SK-N-SH (cell line): ENCODE measurements at regions not wholly inside any gene's neighbourhood (a gene's known extent, or its start where the extent isn't known, plus 50 kb on each side); places are given as distances from the start of the nearest gene placed in this dataset.

ENCODE experiments used
- CTCF ChIA-PET: fragments of 300-600, 350-600 bp; formaldehyde crosslinking; extraction: SDS; loops from one replicate; lab custom pipeline; 2021; lab: Yijun Ruan, JAX
- POLR2A ChIA-PET: fragments of 350-600 bp; sonication (Branson Sonifier 250); formaldehyde crosslinking; extraction: SDS; loops from one replicate; lab custom pipeline; 2020; ENCODE audit warnings: antibody characterized with exemption, inconsistent platforms; lab: Yijun Ruan, JAX
- DNase-seq: peaks from one replicate; pipeline ENCODE4 v3.0.0; 2012
- H2AFZ ChIP-seq: fragments of 200-600 bp; sonication (generic); 2 replicates; pipeline ENCODE4 v1.8.1; 2016; ENCODE audit warnings: antibody characterized with exemption, mild to moderate bottlenecking, low read depth
- H3F3A ChIP-seq: fragments of 200-600 bp; sonication (generic); replicated peaks from 2 replicates; pipeline ENCODE3; 2016; ENCODE audit warnings: antibody characterized with exemption, mild to moderate bottlenecking; ENCODE audit not compliant: insufficient read depth
- H3K27ac ChIP-seq, 2 experiments: fragments of 200-500 bp in 1 of 2; fragments of 200-600 bp in 1 of 2; sonication (Bioruptor generic) in 1 of 2; sonication (generic), shearing (Covaris generic) in 1 of 2; 2 replicates each; pipeline versions ENCODE4 v1.5.1 to v1.6.1; 2014 to 2016; ENCODE audit warnings: low read depth in 2 of 2, inconsistent platforms in 1 of 2, low read length in 1 of 2, mild to moderate bottlenecking in 1 of 2, mixed read lengths in 1 of 2
- H3K27me3 ChIP-seq: fragments of 200-600 bp; sonication (generic), shearing (Covaris generic); 2 replicates; pipeline ENCODE4 v1.6.1; 2016; ENCODE audit warnings: mixed run types; ENCODE audit not compliant: insufficient read depth
- H3K36me3 ChIP-seq, 2 experiments: fragments of 200-500 bp in 1 of 2; fragments of 200-600 bp in 1 of 2; sonication (Bioruptor generic) in 1 of 2; sonication (generic) in 1 of 2; replicated peaks in 1 of 2; 2 replicates each; pipeline versions ENCODE3 to v1.5.1; 2014 to 2016; ENCODE audit warnings: low read length in 1 of 2, mild to moderate bottlenecking in 1 of 2; ENCODE audit not compliant: insufficient read depth in 2 of 2, control insufficient read depth in 1 of 2
- H3K4me1 ChIP-seq, 2 experiments: fragments of 200-500 bp in 1 of 2; fragments of 200-600 bp in 1 of 2; sonication (Bioruptor generic) in 1 of 2; sonication (generic), shearing (Covaris generic) in 1 of 2; 2 replicates each; pipeline versions ENCODE4 v1.5.1 to v1.6.1; 2014 to 2016; ENCODE audit warnings: low read depth in 1 of 2, low read length in 1 of 2, mixed run types in 1 of 2; ENCODE audit not compliant: insufficient read depth in 2 of 2, control insufficient read depth in 1 of 2
- H3K4me2 ChIP-seq: fragments of 200-600 bp; sonication (generic), shearing (Covaris generic); 2 replicates; pipeline ENCODE4 v1.6.1; 2017; ENCODE audit warnings: mixed run types
- H3K4me3 ChIP-seq, 2 experiments: fragments of 200-500 bp in 1 of 2; fragments of 200-600 bp in 1 of 2; sonication (Bioruptor generic) in 1 of 2; sonication (generic), shearing (Covaris generic) in 1 of 2; 2 replicates each; pipeline versions ENCODE4 v1.5.1 to v1.8.1; 2014 to 2016; ENCODE audit warnings: low read depth in 2 of 2, inconsistent platforms in 1 of 2, low read length in 1 of 2, mild to moderate bottlenecking in 1 of 2, mixed read lengths in 1 of 2, moderate library complexity in 1 of 2
- H3K79me2 ChIP-seq: fragments of 200-600 bp; sonication (generic); 2 replicates; pipeline ENCODE4 v1.8.1; 2017; ENCODE audit warnings: mild to moderate bottlenecking; ENCODE audit not compliant: insufficient read depth
- H3K9ac ChIP-seq: fragments of 200-600 bp; sonication (generic); 2 replicates; pipeline ENCODE4 v1.6.1; 2017; ENCODE audit warnings: mixed run types
- H3K9me2 ChIP-seq: fragments of 200-600 bp; sonication (generic); 2 replicates; pipeline ENCODE4 v1.6.1; 2017; ENCODE audit warnings: mixed run types
- H3K9me3 ChIP-seq: fragments of 200-600 bp; sonication (generic); 2 replicates; pipeline ENCODE4 v1.6.1; 2017; ENCODE audit warnings: mixed run types, mild to moderate bottlenecking, moderate library complexity
- H4K20me1 ChIP-seq: fragments of 200-600 bp; sonication (generic); 2 replicates; pipeline ENCODE4 v1.6.1; 2017; ENCODE audit warnings: mild to moderate bottlenecking, mixed run types; ENCODE audit not compliant: insufficient read depth
- CHD2 ChIP-seq: fragments of 150-350 bp; IDR thresholded peaks from 2 replicates; pipeline ENCODE4 v1.6.1; 2018; ENCODE audit warnings: low read length; ENCODE audit not compliant: partially characterized antibody
- EP300 ChIP-seq, 2 experiments: IDR thresholded peaks; 2 replicates each; pipeline versions ENCODE4 v1.4.0 to v1.6.1; 2012; ENCODE audit warnings: borderline replicate concordance in 1 of 2, low read depth in 1 of 2, low read length in 1 of 2
- FOSL2 ChIP-seq: IDR thresholded peaks from 2 replicates; pipeline ENCODE4 v1.4.0; 2012; ENCODE audit warnings: low read depth, mild to moderate bottlenecking, moderate library complexity, borderline replicate concordance
- FOXJ3 ChIP-seq: sonication (generic); formaldehyde crosslinking; IDR thresholded peaks from 2 replicates; pipeline ENCODE4 v1.5.1; 2020; ENCODE audit warnings: mild to moderate bottlenecking, missing genetic modification reagents
- FOXM1 ChIP-seq: IDR thresholded peaks from 2 replicates; pipeline ENCODE4 v1.4.0; 2012; ENCODE audit warnings: low read depth, mild to moderate bottlenecking
- GABPA ChIP-seq: IDR thresholded peaks from 2 replicates; pipeline ENCODE4 v1.4.0; 2012; ENCODE audit warnings: low read depth, mild to moderate bottlenecking
- GATA2 ChIP-seq: sonication (generic); formaldehyde crosslinking; IDR thresholded peaks from 2 replicates; pipeline ENCODE4 v1.5.0; 2020; ENCODE audit warnings: mild to moderate bottlenecking, missing genetic modification reagents
- JUND ChIP-seq: IDR thresholded peaks from 2 replicates; pipeline ENCODE4 v1.4.0; 2012
- MEF2A ChIP-seq: IDR thresholded peaks from 2 replicates; pipeline ENCODE4 v1.4.0; 2012; ENCODE audit warnings: low read depth, borderline replicate concordance
- MXI1 ChIP-seq: IDR thresholded peaks from 2 replicates; pipeline ENCODE4 v1.6.1; 2012; ENCODE audit warnings: mild to moderate bottlenecking, low read depth, low read length, improper control_type of control experiment
- NFIC ChIP-seq: IDR thresholded peaks from 2 replicates; pipeline ENCODE4 v1.4.0; 2012; ENCODE audit warnings: borderline replicate concordance
- NRF1 ChIP-seq: IDR thresholded peaks from 2 replicates; pipeline ENCODE4 v1.6.1; 2012; ENCODE audit warnings: low read depth, mild to moderate bottlenecking, low read length
- POLR2AphosphoS5 ChIP-seq: IDR thresholded peaks from 2 replicates; pipeline ENCODE4 v1.6.1; 2012; ENCODE audit warnings: low read depth, low read length
- RAD21 ChIP-seq: IDR thresholded peaks from 2 replicates; pipeline ENCODE4 v1.6.1; 2012; ENCODE audit warnings: mild to moderate bottlenecking, low read length
- RFX5 ChIP-seq: IDR thresholded peaks from 2 replicates; pipeline ENCODE4 v1.6.1; 2012; ENCODE audit warnings: mild to moderate bottlenecking, improper control_type of control experiment, low read length
- RXRA ChIP-seq: IDR thresholded peaks from 2 replicates; pipeline ENCODE4 v1.4.0; 2012; ENCODE audit warnings: low read depth, mild to moderate bottlenecking, borderline replicate concordance
- SIN3A ChIP-seq: IDR thresholded peaks from 2 replicates; pipeline ENCODE4 v1.6.1; 2012; ENCODE audit warnings: low read depth, mild to moderate bottlenecking, low read length, moderate library complexity, borderline replicate concordance
- TCF12 ChIP-seq: IDR thresholded peaks from 2 replicates; pipeline ENCODE4 v1.4.0; 2012
- USF1 ChIP-seq: IDR thresholded peaks from 2 replicates; pipeline ENCODE4 v1.4.0; 2012; ENCODE audit warnings: low read depth, borderline replicate concordance
- YY1 ChIP-seq: IDR thresholded peaks from 2 replicates; pipeline ENCODE4 v1.4.0; 2012; ENCODE audit warnings: low read depth, mild to moderate bottlenecking
- ZBTB33 ChIP-seq: IDR thresholded peaks from 2 replicates; pipeline ENCODE4 v1.4.0; 2012; ENCODE audit warnings: low read depth, borderline replicate concordance
- WGBS: methylation state at CpG from one replicate; pipeline ENCODE4 v1.1.6; 2017; ENCODE audit warnings: low lambda C conversion rate; 5-methylcytosine and 5-hydroxymethylcytosine counted together
- TF ChIP-seq, protein P1 (sequence below): IDR thresholded peaks from 2 replicates; pipeline ENCODE4 v1.4.0; 2012; ENCODE audit warnings: low read depth
- TF ChIP-seq, protein P2 (sequence below): IDR thresholded peaks from 2 replicates; pipeline ENCODE4; 2012

DNA sequence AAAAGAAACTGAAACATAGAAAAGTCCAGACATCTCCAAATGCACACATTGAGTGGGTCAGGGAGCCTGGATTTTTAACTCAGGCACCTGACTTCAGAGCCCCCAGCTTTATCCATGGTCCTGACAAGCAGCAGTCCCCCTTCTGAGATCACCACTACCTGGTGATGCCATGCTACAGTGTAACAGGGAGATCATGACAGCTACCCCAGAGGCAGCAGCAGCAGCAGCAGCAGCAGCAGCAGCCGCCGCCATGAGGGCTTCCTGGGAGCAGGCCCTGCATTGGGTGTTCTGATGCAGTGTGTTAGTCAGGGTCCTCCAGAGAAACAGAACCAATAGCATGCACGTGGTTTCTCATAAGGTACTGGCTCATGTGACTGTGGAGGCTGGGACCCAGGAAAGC is 198.6 kb upstream of the SALL1 start:
- no peak overlapping the region for H3K9ac ChIP-seq
- POLR2A ChIA-PET = no interaction called here
- H3K4me3 ChIP-seq = no peak overlapping the region
- no peaks in the 10 kb centered on the region for H3K9me3 ChIP-seq
- no peaks in the 10 kb centered on the region for H4K20me1 ChIP-seq
- DNase-seq = no peak
- H3K4me1 ChIP-seq = no peaks in the 10 kb centered on the region
- H3K79me2 ChIP-seq = no peaks in the 10 kb centered on the region
- 20% methylated on average over 3 of the region's 3 CpGs for WGBS
- H3K9me2 ChIP-seq = no peaks in the 10 kb centered on the region
- H3F3A ChIP-seq = no peaks in the 10 kb centered on the region
- no peaks in the 10 kb centered on the region for H3K36me3 ChIP-seq
- no peak overlapping the region for H3K4me2 ChIP-seq
- TF ChIP-seq, protein P1, sequence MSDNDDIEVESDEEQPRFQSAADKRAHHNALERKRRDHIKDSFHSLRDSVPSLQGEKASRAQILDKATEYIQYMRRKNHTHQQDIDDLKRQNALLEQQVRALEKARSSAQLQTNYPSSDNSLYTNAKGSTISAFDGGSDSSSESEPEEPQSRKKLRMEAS = no peak
- no peak for TF ChIP-seq FOXM1
- TF ChIP-seq RFX5 = no peak
- TF ChIP-seq, all 33 proteins: peak for 0
- no peak overlapping the region for H3K27ac ChIP-seq
- H2AFZ ChIP-seq = no peak overlapping the region
- CTCF ChIA-PET = no interaction called here
- H3K27me3 ChIP-seq = no peaks in the 10 kb centered on the region

GRCh38 chr16:51343411-51343810 is 192.3 kb upstream of the SALL1 start:
- no peaks in the 10 kb centered on the region for H3K36me3 ChIP-seq
- no peak overlapping the region for H3K4me3 ChIP-seq
- H3K9ac ChIP-seq = no peak overlapping the region
- H3K27me3 ChIP-seq = no peaks in the 10 kb centered on the region
- no peaks in the 10 kb centered on the region for H3F3A ChIP-seq
- H3K79me2 ChIP-seq = no peaks in the 10 kb centered on the region
- ChIA-PET POLR2A (no interaction called here), CTCF (no interaction called here)
- H3K9me3 ChIP-seq = no peaks in the 10 kb centered on the region
- 10% methylated on average over 4 of the region's 4 CpGs for WGBS
- H2AFZ ChIP-seq = no peak overlapping the region
- H3K4me1 ChIP-seq = no peaks in the 10 kb centered on the region; a peak in 1 of 4 replicates
- no peaks in the 10 kb centered on the region for H3K9me2 ChIP-seq
- TF ChIP-seq ZBTB33 (no peak), JUND (no peak), RAD21 (no peak), POLR2AphosphoS5 (no peak), CHD2 (no peak), NRF1 (no peak), FOXM1 (no peak), NFIC (no peak), YY1 (no peak), GATA2 (CRISPR knock-in tag) (no peak), SIN3A (no peak)
- no peak overlapping the region for H3K27ac ChIP-seq
- H4K20me1 ChIP-seq = no peaks in the 10 kb centered on the region
- no peak overlapping the region for H3K4me2 ChIP-seq
- no peak for DNase-seq

DNA sequence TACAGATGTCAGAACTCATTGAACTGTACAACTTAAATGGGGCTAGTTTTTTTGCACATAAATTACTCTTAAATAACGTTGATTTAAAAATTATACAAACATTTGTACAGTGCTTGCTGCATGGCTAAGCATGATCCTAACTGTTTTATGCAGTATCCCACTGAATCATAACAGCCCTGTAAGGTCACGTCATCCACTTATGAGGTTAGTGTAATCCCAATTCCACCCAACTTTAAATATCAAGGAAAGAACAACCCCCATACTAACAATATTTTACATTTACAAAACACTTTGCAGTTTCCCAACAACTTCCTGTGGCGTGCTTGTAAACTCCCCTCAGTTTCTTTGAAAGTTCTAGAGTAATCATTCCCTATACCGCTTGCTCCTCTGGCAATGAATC is 190.1 kb upstream of the SALL1 start:
- no peaks in the 10 kb centered on the region for H3K79me2 ChIP-seq
- no peaks in the 10 kb centered on the region for H3K9me2 ChIP-seq
- no peaks in the 10 kb centered on the region for H3K9me3 ChIP-seq
- WGBS = 34% methylated on average over 3 of the region's 4 CpGs
- no peak overlapping the region for H3K9ac ChIP-seq
- no peaks in the 10 kb centered on the region for H3F3A ChIP-seq
- no peak for DNase-seq
- H3K4me1 ChIP-seq = no peaks in the 10 kb centered on the region; a peak in 1 of 4 replicates
- H3K4me2 ChIP-seq = no peak overlapping the region
- H3K36me3 ChIP-seq = no peaks in the 10 kb centered on the region
- H4K20me1 ChIP-seq = no peaks in the 10 kb centered on the region
- ChIA-PET CTCF (no interaction called here), POLR2A (no interaction called here)
- H3K4me3 ChIP-seq = no peak overlapping the region
- H2AFZ ChIP-seq = no peak overlapping the region
- H3K27me3 ChIP-seq = no peaks in the 10 kb centered on the region
- no peak overlapping the region for H3K27ac ChIP-seq
- TF ChIP-seq RXRA = no peak
- TF ChIP-seq MXI1 = no peak
- TF ChIP-seq, protein P2, sequence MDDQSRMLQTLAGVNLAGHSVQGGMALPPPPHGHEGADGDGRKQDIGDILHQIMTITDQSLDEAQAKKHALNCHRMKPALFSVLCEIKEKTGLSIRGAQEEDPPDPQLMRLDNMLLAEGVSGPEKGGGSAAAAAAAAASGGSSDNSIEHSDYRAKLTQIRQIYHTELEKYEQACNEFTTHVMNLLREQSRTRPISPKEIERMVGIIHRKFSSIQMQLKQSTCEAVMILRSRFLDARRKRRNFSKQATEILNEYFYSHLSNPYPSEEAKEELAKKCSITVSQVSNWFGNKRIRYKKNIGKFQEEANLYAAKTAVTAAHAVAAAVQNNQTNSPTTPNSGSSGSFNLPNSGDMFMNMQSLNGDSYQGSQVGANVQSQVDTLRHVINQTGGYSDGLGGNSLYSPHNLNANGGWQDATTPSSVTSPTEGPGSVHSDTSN = no peak
- no peak for TF ChIP-seq USF1
- TF ChIP-seq TCF12 = no peak
- no peak for TF ChIP-seq FOXJ3 (CRISPR knock-in tag)
- TF ChIP-seq FOSL2 = no peak
- TF ChIP-seq MEF2A = no peak
- no peak for TF ChIP-seq GABPA
- TF ChIP-seq RFX5 = no peak
- TF ChIP-seq CHD2 = no peak
- TF ChIP-seq EP300 (IDR thresholded peaks at IDR 0.05; ENCODE audit: borderline replicate concordance in 1 of 2, low read depth in 1 of 2, low read length in 1 of 2) = no peak
- no peak for TF ChIP-seq NFIC
